ENCODE measurements at regions not wholly inside any gene's neighbourhood (a gene's known extent, or its start where the extent isn't known, plus 50 kb on each side); places are given as distances from the start of the nearest gene placed in this dataset.

DNA sequence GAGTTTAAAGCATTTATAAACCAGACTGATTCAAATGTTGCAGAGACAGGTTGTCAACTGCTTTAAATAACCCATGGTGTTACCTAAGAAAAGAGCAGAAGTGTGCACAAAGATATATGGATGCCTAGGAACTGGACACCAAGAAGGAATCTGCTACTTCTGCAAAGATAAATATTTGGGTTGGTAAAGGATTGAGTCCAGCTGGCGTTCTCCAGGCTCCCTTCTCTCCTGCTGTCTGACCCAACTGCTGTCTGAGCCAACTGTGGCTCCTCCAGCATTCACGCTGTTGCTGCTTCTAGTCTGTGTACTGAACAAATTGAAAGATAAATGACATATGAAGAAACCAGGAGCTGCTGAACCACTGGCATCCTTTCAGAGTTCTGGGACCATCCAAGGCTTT lies 1167.8 kb upstream of the PRKX start:
- no peak for TF ChIP-seq CTCF (IDR thresholded peaks at IDR 0.05)
- H3K4me3 ChIP-seq, result no peak overlapping the region
- H3K4me1 ChIP-seq, result no peaks in the 10 kb centered on the region
- no peak overlapping the region for H3K27ac ChIP-seq
- no peaks in the 10 kb centered on the region for H3K27me3 ChIP-seq
- H3K36me3 ChIP-seq, result no peaks in the 10 kb centered on the region
- no peak for DNase-seq (ENCODE audit: low spot score in 2 of 2)
- no peaks in the 10 kb centered on the region for H3K9me3 ChIP-seq
- intact Hi-C loops (cut with DNase I), result no loop called here

GRCh38 chrX:4878640-4879039 lies 1165.2 kb upstream of the PRKX start:
- Histone ChIP-seq H3K4me1 (no peaks in the 10 kb centered on the region), H3K4me3 (no peak overlapping the region), H3K27me3 (no peaks in the 10 kb centered on the region), H3K9me3 (no peaks in the 10 kb centered on the region), H3K27ac (no peak overlapping the region), H3K36me3 (no peaks in the 10 kb centered on the region)
- no peak for DNase-seq (ENCODE audit: low spot score in 2 of 2)
- TF ChIP-seq CTCF (IDR thresholded peaks at IDR 0.05), result no peak
- intact Hi-C loops (cut with DNase I), result no loop called here

DNA sequence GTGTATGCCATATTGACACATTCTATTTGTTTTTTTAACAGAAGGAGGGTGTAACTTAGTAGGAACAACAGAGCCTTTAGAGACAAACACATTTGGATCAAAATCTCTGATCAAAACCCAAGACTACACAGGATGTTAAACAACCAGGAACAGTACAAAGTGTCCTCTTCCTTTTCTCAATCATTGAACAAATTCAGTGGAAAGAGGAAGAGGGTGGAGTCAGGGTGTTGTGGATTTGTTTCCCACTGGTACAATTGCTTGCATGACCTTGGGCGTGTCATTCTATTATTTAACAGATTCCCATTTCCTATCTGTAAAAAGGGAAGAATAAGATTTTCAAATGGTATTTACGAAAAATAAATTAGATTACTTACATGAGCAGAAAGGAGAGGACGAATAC lies 1162.8 kb upstream of the PRKX start:
- Histone ChIP-seq H3K27me3 (no peaks in the 10 kb centered on the region), H3K36me3 (no peaks in the 10 kb centered on the region), H3K27ac (no peak overlapping the region), H3K4me1 (no peaks in the 10 kb centered on the region), H3K9me3 (no peaks in the 10 kb centered on the region), H3K4me3 (no peak overlapping the region)
- no peak for DNase-seq (ENCODE audit: low spot score in 2 of 2)
- no peak for TF ChIP-seq CTCF (IDR thresholded peaks at IDR 0.05)
- intact Hi-C loops (cut with DNase I), result no loop called here

GRCh38 chrX:4851534-4851933 lies 1138.1 kb upstream of the PRKX start:
- intact Hi-C loops (cut with DNase I), result no loop called here
- H3K36me3 ChIP-seq, result no peaks in the 10 kb centered on the region
- no peak for TF ChIP-seq CTCF (IDR thresholded peaks at IDR 0.05)
- H3K9me3 ChIP-seq, result no peaks in the 10 kb centered on the region
- no peak overlapping the region for H3K4me3 ChIP-seq
- no peak for DNase-seq (ENCODE audit: low spot score in 2 of 2)
- H3K4me1 ChIP-seq, result no peaks in the 10 kb centered on the region
- H3K27ac ChIP-seq, result no peak overlapping the region
- no peaks in the 10 kb centered on the region for H3K27me3 ChIP-seq

GRCh38 chrX:4850312-4850711 lies 1136.9 kb upstream of the PRKX start:
- intact Hi-C loops (cut with DNase I), result no loop called here
- H3K4me1 ChIP-seq, result no peaks in the 10 kb centered on the region
- H3K36me3 ChIP-seq, result no peaks in the 10 kb centered on the region
- no peaks in the 10 kb centered on the region for H3K27me3 ChIP-seq
- no peak for DNase-seq (ENCODE audit: low spot score in 2 of 2)
- H3K9me3 ChIP-seq, result no peaks in the 10 kb centered on the region
- no peak overlapping the region for H3K27ac ChIP-seq
- no peak for TF ChIP-seq CTCF (IDR thresholded peaks at IDR 0.05)
- no peak overlapping the region for H3K4me3 ChIP-seq

DNA sequence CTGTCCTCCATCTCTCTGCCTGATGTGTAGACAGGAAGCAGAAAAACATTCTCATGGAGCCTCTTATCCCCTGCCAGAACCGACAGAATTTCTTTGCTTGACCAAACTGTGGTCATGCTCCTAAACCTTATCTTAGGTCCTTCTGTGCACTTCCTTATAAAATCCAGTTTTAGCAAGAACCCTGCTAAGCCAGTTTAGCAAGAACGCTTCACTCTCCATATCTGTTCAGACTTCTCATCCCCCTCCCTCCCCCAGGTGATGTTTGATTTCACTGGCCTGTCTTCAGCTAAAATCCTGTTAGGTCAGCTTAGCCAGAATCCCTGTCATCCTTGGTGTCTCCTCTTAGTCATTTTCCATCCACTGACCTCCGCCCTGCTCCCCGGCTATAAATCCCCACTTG lies 1130.9 kb upstream of the PRKX start:
- no peaks in the 10 kb centered on the region for H3K9me3 ChIP-seq
- TF ChIP-seq CTCF (IDR thresholded peaks at IDR 0.05), result no peak
- intact Hi-C loops (cut with DNase I), result no loop called here

More for the DNA sequence above, 1130.9 kb upstream of the PRKX start:
- DNase-seq (ENCODE audit: low spot score in 2 of 2), result no peak
- H3K4me3 ChIP-seq, result no peak overlapping the region
- no peaks in the 10 kb centered on the region for H3K4me1 ChIP-seq
- no peaks in the 10 kb centered on the region for H3K36me3 ChIP-seq
- H3K27ac ChIP-seq, result no peak overlapping the region
- H3K27me3 ChIP-seq, result no peaks in the 10 kb centered on the region

Measured in ascending aorta (tissue), 2 donors.